Neuronal stem cell (in vitro differentiated cells): ENCODE measurements at regions not wholly inside any gene's neighbourhood (a gene's known extent, or its start where the extent isn't known, plus 50 kb on each side); places are given as distances from the start of the nearest gene placed in this dataset.

Experiments used
- DNase-seq: peaks from one replicate; pipeline ENCODE4 v3.0.0-alpha.2; 2013; ENCODE audit warnings: low spot score
- H2AFZ ChIP-seq: one replicate; pipeline ENCODE4 v1.6.1; 2013; ENCODE audit warnings: mild to moderate bottlenecking, low read length, inconsistent platforms
- H2AK5ac ChIP-seq: 2 replicates; pipeline ENCODE4 v1.6.1; 2013; ENCODE audit warnings: low read depth, mild to moderate bottlenecking, inconsistent platforms, low read length, moderate library complexity, mixed read lengths
- H2BK120ac ChIP-seq: 2 replicates; pipeline ENCODE4 v1.6.1; 2013; ENCODE audit warnings: low read depth, mild to moderate bottlenecking, inconsistent platforms, low read length, moderate library complexity, mixed read lengths
- H2BK12ac ChIP-seq: one replicate; pipeline ENCODE4 v1.6.1; 2013; ENCODE audit warnings: low read length, inconsistent platforms
- H2BK15ac ChIP-seq: 2 replicates; pipeline ENCODE4 v1.6.1; 2013; ENCODE audit warnings: mild to moderate bottlenecking, low read length, inconsistent platforms, mixed read lengths
- H2BK5ac ChIP-seq: one replicate; pipeline ENCODE4 v1.6.1; 2013; ENCODE audit warnings: inconsistent platforms, mild to moderate bottlenecking, low read length, moderate library complexity
- H3K14ac ChIP-seq: one replicate; pipeline ENCODE4 v1.6.1; 2013; ENCODE audit warnings: low read length, inconsistent platforms
- H3K18ac ChIP-seq: 2 replicates; pipeline ENCODE4 v1.6.1; 2013; ENCODE audit warnings: low read length, inconsistent platforms
- H3K23ac ChIP-seq: 2 replicates; pipeline ENCODE4 v1.6.1; 2013; ENCODE audit warnings: low read depth, mild to moderate bottlenecking, mixed read lengths, low read length, inconsistent platforms; ENCODE audit not compliant: poor library complexity
- H3K27ac ChIP-seq: replicated peaks from 3 replicates; pipeline ENCODE4 v1.5.1; 2013; ENCODE audit warnings: low read length, inconsistent platforms
- H3K27me3 ChIP-seq, 3 experiments: 2 replicates each; pipeline ENCODE4 v1.6.1; 2013; ENCODE audit warnings: low read length in 3 of 3, mild to moderate bottlenecking in 2 of 3, inconsistent platforms in 1 of 3, low read depth in 1 of 3, mixed read lengths in 1 of 3, moderate library complexity in 1 of 3; ENCODE audit not compliant: control insufficient read depth in 3 of 3, insufficient read depth in 3 of 3
- H3K36me3 ChIP-seq, 2 donors: replicated peaks in 1 of 2; 2 replicates each; pipeline ENCODE4 v1.6.1; 2013; ENCODE audit warnings: low read length in 2 of 2; ENCODE audit not compliant: control insufficient read depth in 2 of 2, insufficient read depth in 2 of 2
- H3K4ac ChIP-seq: 2 replicates; pipeline ENCODE4 v1.6.1; 2013; ENCODE audit warnings: inconsistent platforms, mild to moderate bottlenecking, low read length, moderate library complexity
- H3K4me1 ChIP-seq, 2 donors: 1 replicate in 1 of 2; 2 replicates in 1 of 2; pipeline ENCODE4 v1.6.1; 2013; ENCODE audit warnings: low read length in 2 of 2, low read depth in 1 of 2; ENCODE audit not compliant: control insufficient read depth in 2 of 2, insufficient read depth in 1 of 2
- H3K4me2 ChIP-seq: one replicate; pipeline ENCODE4 v1.6.1; 2013; ENCODE audit warnings: mild to moderate bottlenecking, low read length, inconsistent platforms; ENCODE audit not compliant: insufficient read depth, poor library complexity, severe bottlenecking
- H3K4me3 ChIP-seq, 2 donors: 2 replicates each; pipeline ENCODE4 v1.5.1; 2013; ENCODE audit warnings: low read length in 2 of 2, mild to moderate bottlenecking in 2 of 2, inconsistent platforms in 1 of 2, moderate library complexity in 1 of 2
- H3K79me1 ChIP-seq: one replicate; pipeline ENCODE4 v1.6.1; 2013; ENCODE audit warnings: low read depth, mild to moderate bottlenecking, inconsistent platforms, low read length, moderate library complexity
- H3K9ac ChIP-seq: one replicate; pipeline ENCODE4 v1.6.1; 2013; ENCODE audit warnings: mild to moderate bottlenecking, low read depth, low read length, inconsistent platforms; ENCODE audit not compliant: poor library complexity
- H3K9me3 ChIP-seq, 2 donors: replicated peaks in 1 of 2; 2 replicates each; pipeline versions ENCODE3 to v1.6.1; 2013; ENCODE audit warnings: low read length in 2 of 2, mild to moderate bottlenecking in 2 of 2, inconsistent platforms in 1 of 2, low read depth in 1 of 2, mixed read lengths in 1 of 2, moderate library complexity in 1 of 2; ENCODE audit not compliant: control insufficient read depth in 2 of 2, insufficient read depth in 1 of 2
- H4K8ac ChIP-seq: one replicate; pipeline ENCODE4 v1.6.1; 2013; ENCODE audit warnings: low read depth, mild to moderate bottlenecking, inconsistent platforms, low read length, moderate library complexity
- H4K91ac ChIP-seq: one replicate; pipeline ENCODE4 v1.6.1; 2013; ENCODE audit warnings: low read length, low read depth, mild to moderate bottlenecking, inconsistent platforms; ENCODE audit not compliant: poor library complexity
- WGBS, 2 donors: extraction: QIAGEN DNeasy Blood & Tissue Kit; methylation state at CpG; one replicate each; pipeline ENCODE4 v1.1.7; 2013; ENCODE audit warnings: missing lambda C conversion rate in 2 of 2, mixed read lengths in 1 of 2; ENCODE audit not compliant: insufficient read length in 2 of 2, insufficient replicate concordance in 1 of 2; ENCODE audit errors: extremely low coverage in 2 of 2; 5-methylcytosine and 5-hydroxymethylcytosine counted together

- Histone ChIP-seq H3K18ac (peak overlapping the region; percentile 81), H4K8ac (no peak overlapping the region), H2BK5ac (no peak overlapping the region), H3K27me3 (peaks cover 0 to 26% (median 0%) of the 10 kb centered on the region in 3 experiments), H3K4me3 (no peak overlapping the region), H3K27ac (no peak overlapping the region), H3K79me1 (no peaks in the 10 kb centered on the region), H3K9me3 (no peaks in the 10 kb centered on the region), H3K9ac (no peak overlapping the region), H2AK5ac (no peak overlapping the region), H3K36me3 (no peaks in the 10 kb centered on the region), H2BK15ac (peak overlapping the region; percentile 22), H3K23ac (no peak overlapping the region), H3K4ac (peak overlapping the region; percentile 31), H3K4me1 (peaks cover 0 to 8% of the 10 kb centered on the region in 2 donors), H3K4me2 (no peak overlapping the region), H4K91ac (no peak overlapping the region), H3K14ac (peak overlapping the region; percentile 43), H2BK12ac (no peak overlapping the region), H2AFZ (no peak overlapping the region), H2BK120ac (no peak overlapping the region)
- WGBS, 2 donors: no CpG with 5 or more reads among the region's 12 CpGs
- no peak for DNase-seq
Observed at GRCh38 chr13:111915104-111915551, 151.8 kb upstream of the SOX1 start.

- no peak overlapping the region for H3K9ac ChIP-seq
- no peak overlapping the region for H2AK5ac ChIP-seq
- no peak overlapping the region for H3K18ac ChIP-seq
- peaks cover 0 to 24% (median 0%) of the 10 kb centered on the region in 3 experiments for H3K27me3 ChIP-seq
- H4K8ac ChIP-seq: no peak overlapping the region
- WGBS, 2 donors: no CpG with 5 or more reads among the region's 6 CpGs
- no peak overlapping the region for H3K23ac ChIP-seq
- no peak overlapping the region for H2AFZ ChIP-seq
- H2BK15ac ChIP-seq: no peak overlapping the region
- H3K4me2 ChIP-seq: no peak overlapping the region
- no peaks in the 10 kb centered on the region for H3K36me3 ChIP-seq
- no peak overlapping the region for H2BK5ac ChIP-seq
- H3K79me1 ChIP-seq: no peaks in the 10 kb centered on the region
- H4K91ac ChIP-seq: no peak overlapping the region
- no peak overlapping the region for H2BK12ac ChIP-seq
- no peak overlapping the region for H3K27ac ChIP-seq
- H3K4me1 ChIP-seq: peaks cover 0 to 10% of the 10 kb centered on the region in 2 donors
- H3K9me3 ChIP-seq: no peaks in the 10 kb centered on the region
- DNase-seq: no peak
- no peak overlapping the region for H3K4me3 ChIP-seq
- no peak overlapping the region for H2BK120ac ChIP-seq
- H3K4ac ChIP-seq: no peak overlapping the region
- no peak overlapping the region for H3K14ac ChIP-seq
Observed at GRCh38 chr13:111916201-111916600, 150.7 kb upstream of the SOX1 start.

- Histone ChIP-seq H3K9me3 (no peaks in the 10 kb centered on the region), H3K9ac (no peak overlapping the region), H4K8ac (no peak overlapping the region), H3K27ac (no peak overlapping the region), H3K4ac (no peak overlapping the region), H3K18ac (no peak overlapping the region), H2AK5ac (no peak overlapping the region), H2BK5ac (no peak overlapping the region), H3K27me3 (peaks cover 0 to 23% (median 0%) of the 10 kb centered on the region in 3 experiments), H3K14ac (no peak overlapping the region), H3K4me1 (peaks cover 0 to 10% of the 10 kb centered on the region in 2 donors), H3K4me3 (no peak overlapping the region), H3K36me3 (no peaks in the 10 kb centered on the region), H4K91ac (no peak overlapping the region), H2BK12ac (no peak overlapping the region), H2BK15ac (no peak overlapping the region), H3K4me2 (no peak overlapping the region), H3K23ac (no peak overlapping the region), H3K79me1 (no peaks in the 10 kb centered on the region), H2BK120ac (no peak overlapping the region), H2AFZ (no peak overlapping the region)
- WGBS, 2 donors: no CpG with 5 or more reads among the region's 13 CpGs
- no peak for DNase-seq
Observed at GRCh38 chr13:111917086-111917485, 149.9 kb upstream of the SOX1 start.

GRCh38 chr13:111917901-111918300, 149.0 kb upstream of the SOX1 start:
- no peak overlapping the region for H3K4me2 ChIP-seq
- H4K91ac ChIP-seq: no peak overlapping the region
- DNase-seq: no peak
- peak overlapping the region; percentile 79 for H3K14ac ChIP-seq
- H3K27ac ChIP-seq: no peak overlapping the region
- no CpG with 5 or more reads among the region's 16 CpGs for WGBS, 2 donors
- no peaks in the 10 kb centered on the region for H3K79me1 ChIP-seq
- no peak overlapping the region for H3K4me3 ChIP-seq
- H3K9me3 ChIP-seq: no peaks in the 10 kb centered on the region
- H2BK15ac ChIP-seq: peak overlapping the region; percentile 51
- H3K9ac ChIP-seq: no peak overlapping the region
- H3K4me1 ChIP-seq: peaks cover 0 to 10% of the 10 kb centered on the region in 2 donors
- no peak overlapping the region for H2BK5ac ChIP-seq
- peak overlapping the region; percentile 66 for H3K18ac ChIP-seq
- no peak overlapping the region for H2BK12ac ChIP-seq
- H3K27me3 ChIP-seq: peaks cover 0 to 20% (median 0%) of the 10 kb centered on the region in 3 experiments
- H4K8ac ChIP-seq: no peak overlapping the region
- H2AFZ ChIP-seq: no peak overlapping the region
- H3K4ac ChIP-seq: no peak overlapping the region
- H2AK5ac ChIP-seq: no peak overlapping the region
- no peaks in the 10 kb centered on the region for H3K36me3 ChIP-seq
- no peak overlapping the region for H3K23ac ChIP-seq
- no peak overlapping the region for H2BK120ac ChIP-seq
